GM21528 (cell line): ENCODE measurements at regions not wholly inside any gene's neighbourhood (a gene's known extent, or its start where the extent isn't known, plus 50 kb on each side); places are given as distances from the start of the nearest gene placed in this dataset.

Source experiments
- ATAC-seq: cut with Tn5 transposase; IDR thresholded peaks from one replicate; pipeline ENCODE4 v1.9.1; 2021; ENCODE audit warnings: mild to moderate bottlenecking, moderate library complexity; ENCODE audit not compliant: unreplicated experiment, low FRiP score

DNA sequence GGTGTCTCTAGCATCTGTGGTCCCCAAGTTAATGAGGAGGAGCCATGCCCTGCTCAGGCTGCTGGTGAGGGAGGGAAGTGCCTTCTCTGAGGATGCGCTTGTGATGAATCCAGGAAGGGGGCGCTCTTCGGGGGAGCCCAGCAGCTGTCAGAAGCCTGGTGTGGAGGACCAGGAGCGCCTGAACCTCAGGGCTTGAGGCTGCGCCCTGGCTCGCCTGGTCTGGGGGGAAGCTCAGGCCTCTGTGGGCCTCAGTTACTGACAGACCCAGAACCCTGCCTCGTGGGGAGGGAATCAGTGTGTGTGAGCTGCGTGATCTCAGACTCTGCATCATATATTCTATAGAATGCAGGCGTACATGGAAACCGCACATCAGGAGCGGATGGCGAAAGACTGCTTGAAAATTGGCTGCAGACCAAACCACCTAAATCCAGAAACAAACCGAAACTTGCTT, 126.1 kb downstream of the SEC14L1 start:
- no peak for ATAC-seq

DNA sequence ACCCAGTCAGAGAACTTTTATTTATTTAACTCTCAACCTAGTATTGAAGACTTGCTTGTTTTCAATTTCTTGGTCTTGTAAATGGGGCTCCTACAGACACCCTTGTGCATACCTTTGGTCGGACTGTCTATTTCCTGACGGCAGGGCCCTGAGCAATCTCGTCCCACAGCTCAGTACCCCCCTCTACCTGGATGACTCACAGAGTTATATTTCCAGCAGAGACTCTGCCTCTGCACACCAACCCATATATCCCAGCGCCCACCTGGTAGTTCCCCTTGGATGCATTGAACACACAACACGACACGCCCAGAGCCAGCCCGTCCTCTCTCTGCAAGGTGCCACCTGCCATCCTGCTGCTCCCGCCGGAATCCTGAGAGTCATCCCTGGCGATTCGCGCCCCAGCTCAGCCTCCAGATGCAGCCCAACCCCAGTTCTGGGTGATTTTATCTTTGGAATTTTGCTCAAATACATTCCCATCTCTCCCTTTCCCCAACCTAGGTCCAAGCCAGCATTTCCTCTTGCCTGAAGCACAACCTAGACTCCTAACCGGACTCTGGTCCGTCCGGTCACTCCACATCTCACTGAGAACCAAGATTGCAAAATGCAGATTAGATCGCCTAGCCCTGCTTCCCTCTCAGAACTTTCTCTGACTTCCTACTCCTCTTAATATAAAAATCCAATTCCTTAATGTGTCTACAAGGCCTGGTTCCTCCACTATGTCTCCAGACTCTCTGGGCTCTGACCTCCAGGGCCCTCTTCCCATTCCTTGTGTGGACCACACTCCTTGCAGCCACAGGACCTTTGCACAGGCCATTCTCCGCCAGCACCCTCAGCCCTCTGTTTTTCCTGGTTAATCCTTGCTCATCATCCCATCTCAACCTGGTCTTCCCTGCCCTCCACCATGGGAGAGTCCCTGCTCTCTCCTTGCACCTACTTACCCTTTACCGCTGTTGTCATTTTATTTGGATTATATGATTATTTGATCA, 129.2 kb downstream of the SEC14L1 start:
- no peak for ATAC-seq

DNA sequence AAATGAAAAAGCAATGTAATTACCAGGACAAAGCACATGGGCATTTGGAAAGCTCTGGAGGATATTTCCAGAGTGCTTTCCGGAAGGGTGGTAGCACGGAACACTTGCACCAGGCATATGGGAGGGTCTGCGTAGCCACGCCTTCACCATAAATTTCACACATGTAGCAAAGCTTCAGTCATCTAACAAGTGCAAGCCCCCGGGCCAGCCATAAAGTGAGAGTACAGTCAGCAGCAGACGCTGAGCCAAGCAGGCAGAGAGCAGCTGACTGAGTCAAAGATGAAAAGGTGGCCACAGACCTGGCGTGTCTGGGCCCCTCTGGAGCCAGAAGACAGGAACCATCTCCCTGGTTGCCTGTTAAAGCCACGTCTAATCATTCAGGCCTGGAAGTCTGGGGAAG, 130.6 kb downstream of the SEC14L1 start:
- ATAC-seq: no peak

DNA sequence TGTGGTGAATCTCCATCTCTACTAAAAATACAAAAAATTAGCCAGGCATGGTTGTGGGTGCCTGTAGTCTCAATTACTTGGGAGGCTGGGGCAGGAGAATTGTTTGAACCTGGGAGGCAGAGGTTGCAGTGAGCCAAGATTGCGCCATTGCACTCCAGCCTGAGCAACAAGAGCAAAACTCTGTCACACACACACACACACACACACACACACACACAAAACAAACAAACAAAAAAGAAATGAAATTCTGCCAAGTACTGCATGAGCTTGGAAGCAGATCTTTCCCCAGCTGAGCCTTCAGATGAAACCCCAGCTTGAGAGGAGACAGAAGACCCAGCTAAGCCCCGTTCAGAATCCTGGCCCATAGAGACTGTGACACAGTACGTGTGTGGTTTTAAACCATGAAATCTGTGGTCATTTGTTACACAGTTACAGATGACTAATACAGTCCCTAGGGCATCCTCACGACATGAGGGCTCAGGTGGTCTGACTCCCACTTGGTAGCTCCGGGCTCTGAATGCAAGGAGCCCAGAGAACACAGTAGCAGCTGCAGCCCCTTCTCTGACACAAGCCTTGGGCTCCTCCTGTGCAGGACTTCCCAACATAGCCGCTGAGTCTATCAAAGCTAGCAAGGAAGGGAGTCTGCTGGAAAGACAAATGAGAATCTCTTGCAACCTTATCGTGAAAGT, 132.8 kb downstream of the SEC14L1 start:
- ATAC-seq: no peak

DNA sequence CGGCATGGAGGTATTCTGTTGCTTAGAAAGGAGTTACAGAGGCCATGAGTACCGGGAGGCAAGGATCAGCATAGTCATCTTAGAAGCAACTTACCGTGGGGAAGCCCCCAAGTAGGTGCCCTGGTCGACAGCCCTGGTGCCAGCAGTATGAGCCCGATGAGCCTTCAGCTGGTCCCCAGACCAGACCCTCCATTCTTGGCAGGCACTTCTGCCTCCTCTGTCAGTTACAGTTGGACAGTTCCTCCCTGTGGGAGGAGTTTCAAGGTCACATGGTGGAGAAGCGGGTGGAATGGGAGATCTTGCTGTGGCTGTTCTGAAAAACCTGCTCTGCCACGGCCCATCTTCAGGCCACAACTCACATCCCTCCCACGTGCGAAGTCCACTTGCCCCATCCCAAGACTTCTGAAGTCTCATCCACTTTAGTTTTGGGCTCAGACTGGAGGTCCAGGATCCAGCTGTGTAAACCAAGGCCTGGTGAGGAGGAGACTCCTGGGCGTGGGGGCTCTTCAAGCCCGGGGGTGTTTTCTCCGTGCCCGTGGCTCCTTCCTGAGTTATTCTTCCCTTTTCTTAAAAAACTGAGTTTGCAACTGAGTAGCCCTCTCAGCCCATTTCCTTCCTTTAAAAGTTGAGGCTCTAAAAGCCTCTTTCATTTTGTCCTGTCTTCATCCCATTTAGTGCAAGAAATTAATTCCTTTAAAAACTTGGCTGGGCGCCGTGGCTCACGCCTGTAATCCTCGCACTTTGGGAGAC, 133.5 kb downstream of the SEC14L1 start:
- no peak for ATAC-seq

DNA sequence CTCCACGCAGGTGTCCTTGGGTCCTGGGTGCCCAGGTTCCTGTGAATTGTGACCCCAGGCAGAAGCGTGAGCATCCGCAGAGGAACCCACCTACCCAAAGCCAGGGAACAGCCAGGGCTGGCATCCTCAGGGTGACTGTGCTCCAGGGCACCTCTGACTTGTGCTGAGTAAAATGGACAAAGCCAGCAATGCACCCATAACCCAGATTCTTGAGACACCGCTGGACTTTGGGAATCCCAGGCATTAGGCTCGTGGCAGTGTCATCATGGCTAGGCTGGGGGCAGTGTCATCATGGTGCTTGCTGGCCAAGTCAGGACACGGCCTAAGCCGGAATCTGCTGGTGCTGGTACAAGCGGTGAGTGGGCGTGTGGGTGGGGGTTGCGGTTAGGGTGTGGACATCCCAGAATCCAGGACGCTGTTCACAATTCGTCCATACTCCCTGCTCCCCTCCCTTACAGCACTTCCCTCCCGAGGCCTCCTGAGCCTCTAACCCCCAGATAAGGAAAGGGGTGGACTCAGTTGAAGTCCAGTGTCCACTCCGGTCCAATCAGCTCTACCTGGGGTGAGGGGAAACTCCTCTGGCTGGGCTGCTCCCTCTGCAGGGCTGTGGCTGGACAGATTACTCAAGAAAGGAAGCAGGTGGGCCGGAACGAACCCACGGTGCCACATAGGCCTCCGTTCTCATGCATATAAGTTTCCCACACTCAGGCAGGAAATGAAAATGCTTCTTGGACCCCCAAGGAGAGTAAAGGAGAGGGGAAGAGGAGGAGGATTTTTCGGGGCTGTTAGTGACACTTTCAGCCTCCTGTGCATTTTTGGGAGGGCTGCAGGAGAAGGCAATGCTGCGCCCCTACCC, 138.9 kb downstream of the SEC14L1 start:
- no peak for ATAC-seq

DNA sequence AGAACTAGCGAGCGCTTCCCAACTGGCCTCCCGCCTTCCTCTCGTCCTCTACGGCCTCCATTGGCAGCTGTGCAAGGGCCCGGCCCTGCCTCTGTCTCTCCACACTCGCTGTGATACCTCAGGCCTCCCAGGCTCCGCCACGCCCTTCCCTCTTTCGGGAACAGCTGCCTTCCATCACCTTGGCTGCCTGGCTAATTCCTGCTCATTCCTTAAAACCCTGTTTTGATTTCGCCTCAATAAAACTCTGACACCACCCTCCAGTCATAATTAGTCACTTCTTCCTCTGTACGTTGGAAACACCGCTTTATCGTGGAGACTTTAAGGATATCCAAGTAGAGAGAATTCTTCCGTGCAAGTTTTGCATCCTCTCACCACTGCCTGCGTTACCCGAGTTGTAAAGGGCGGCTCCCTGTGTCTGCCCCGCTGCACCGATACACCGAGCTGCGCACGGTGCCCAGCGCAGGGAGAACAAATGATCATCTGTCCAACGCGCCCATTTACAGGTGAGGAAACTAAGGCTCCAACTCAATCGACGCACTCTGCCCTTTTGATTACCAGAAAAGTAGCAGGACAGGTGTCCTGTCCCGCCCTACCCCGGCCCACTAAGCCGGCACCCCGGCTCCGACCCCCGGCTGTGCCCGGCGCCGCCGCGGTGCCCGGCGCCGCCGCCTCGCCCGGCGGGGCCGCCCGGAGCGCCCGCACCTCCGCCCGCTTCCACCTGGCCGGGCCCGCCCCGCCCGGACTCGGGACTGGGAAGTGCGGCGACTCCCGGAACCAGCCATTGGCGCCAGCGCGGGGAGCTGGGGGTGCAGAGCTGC, 139.7 kb downstream of the SEC14L1 start:
- peak; percentile 2 for ATAC-seq

DNA sequence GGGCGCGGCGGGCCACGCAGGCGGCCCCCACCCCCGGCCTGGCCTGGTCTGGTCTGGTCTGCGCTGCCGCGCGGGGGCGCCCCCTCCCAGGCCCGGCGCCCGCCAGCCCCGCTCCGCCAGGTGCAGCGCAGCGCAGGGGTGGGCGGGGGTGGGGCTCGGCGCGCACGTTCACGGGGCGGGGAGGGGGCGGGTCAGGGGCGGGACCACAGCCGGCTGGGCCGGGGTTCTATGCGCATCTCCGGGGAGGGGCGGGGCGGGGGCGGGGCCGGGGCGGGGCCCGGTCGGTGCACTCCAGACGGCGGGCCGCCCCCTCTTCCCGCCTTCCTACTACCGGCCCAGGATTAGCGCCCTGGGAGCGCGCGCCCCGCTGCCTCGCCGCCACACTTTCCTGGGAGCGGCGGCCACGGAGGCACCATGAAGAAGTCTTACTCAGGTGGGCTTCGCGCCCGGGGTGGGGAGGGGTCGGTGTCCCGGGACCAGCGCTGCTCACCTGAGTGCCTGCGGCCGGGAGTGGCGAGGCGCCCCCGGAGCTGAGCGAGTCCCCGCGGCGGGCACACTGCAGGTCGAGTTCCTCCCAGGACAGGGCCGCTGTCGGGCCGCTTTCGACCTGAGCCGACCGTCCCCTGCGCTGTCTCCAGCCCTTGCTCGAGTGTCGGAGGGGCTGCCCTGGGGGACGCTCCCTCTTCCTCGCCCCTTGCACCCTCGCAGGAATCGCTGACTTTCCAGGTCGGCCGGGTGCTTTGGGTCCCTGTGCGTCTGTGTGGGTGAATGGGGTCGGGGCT, 140.5 kb downstream of the SEC14L1 start:
- ATAC-seq: peak; percentile 72

DNA sequence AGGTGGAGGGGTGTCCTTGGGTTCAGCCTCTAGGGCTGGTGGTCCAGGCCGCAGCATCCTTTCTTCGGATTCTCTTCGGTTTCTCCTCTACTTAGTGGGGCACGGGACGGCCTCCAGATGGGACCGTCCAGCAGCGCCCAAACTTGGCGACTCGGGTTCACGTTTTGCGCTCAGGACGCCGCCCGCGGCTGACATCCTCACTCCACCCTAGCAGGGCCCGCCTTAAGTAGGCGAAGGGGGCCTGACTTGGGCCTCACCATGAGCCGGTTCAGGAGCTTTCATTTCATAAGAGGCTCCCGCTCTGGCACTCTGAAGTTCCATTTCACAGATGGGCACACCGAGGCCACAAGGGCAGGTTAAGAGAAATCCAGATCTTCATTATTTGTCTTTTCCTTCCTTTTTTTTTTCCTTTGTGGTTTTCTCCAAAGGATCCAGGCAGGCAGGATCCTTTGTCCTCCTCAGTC, 141.2 kb downstream of the SEC14L1 start:
- no peak for ATAC-seq

DNA sequence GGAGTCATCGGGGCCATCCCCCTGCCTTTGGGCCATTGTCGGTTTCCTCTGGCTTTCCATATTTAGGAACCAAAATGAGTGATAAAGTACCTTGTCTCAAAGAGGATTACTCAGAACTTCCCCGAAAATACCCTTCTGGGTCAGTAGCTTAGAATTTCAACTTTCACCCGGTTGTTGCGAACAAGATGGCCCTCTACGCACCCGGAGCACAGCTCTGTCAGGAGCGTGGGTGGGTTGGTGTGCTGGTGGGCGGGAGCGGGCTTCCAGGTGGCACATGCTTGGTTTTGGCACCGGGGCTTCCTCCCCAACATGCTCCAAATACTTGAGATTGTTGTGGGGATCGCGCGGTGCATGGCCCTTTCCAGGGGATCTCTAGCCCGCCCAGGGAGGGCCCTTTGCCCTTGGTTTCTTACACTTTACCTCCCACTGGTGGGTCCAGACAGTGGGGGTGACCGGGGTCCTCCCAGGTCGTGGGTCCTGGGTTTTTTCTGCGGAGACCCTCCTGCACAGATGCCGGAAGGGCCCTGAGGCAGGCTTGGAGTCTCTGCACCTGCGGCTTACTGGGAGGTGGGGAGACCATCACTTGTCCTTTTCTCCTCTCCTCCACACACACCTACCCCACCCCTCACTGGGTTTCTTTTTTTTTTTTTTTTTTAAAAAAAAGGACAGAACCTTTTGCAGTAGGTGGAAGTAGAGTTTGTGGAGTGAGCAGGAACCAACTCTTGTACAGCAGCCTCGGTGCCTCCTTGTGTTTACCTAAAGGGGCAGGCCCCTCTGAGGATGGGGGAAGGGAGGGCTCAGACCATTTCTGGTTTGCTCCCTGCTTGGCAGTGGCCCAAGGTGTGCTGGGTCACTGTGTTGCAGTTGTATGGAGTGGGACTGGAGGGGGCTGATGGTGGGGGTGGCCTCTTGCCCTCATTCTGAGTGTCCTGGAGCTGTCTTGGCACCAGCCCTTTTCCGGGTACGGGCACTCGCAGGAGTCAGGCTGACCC, 142.1 kb downstream of the SEC14L1 start:
- ATAC-seq: no peak

DNA sequence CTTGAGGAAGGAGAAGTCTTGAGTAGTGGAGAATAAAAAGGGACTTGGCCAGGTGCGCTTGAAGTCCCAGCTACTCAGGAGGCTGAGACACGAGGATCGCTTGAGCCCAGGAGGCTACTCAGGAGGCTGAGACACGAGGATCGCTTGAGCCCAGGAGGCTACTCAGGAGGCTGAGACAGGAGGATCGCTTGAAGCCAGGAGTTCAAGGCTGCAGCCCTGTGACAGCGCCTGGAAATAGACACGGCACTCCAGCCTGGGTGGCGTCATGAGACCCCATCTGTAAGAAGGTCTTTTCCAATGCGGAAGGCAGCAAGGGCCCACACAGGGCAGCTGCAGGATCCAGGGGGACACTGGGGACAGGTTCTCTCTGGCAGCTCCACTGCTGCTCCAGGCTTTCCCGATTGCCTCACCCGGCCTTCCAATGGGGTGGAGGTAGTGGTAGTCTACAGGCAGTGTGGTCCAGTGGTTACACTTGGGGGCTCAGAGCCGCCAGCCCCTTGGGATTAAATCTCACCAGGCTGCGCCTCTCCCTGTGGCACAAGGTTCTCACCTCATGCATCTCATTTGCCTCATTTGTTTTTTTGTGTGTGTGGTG, 143.4 kb downstream of the SEC14L1 start:
- no peak for ATAC-seq

DNA sequence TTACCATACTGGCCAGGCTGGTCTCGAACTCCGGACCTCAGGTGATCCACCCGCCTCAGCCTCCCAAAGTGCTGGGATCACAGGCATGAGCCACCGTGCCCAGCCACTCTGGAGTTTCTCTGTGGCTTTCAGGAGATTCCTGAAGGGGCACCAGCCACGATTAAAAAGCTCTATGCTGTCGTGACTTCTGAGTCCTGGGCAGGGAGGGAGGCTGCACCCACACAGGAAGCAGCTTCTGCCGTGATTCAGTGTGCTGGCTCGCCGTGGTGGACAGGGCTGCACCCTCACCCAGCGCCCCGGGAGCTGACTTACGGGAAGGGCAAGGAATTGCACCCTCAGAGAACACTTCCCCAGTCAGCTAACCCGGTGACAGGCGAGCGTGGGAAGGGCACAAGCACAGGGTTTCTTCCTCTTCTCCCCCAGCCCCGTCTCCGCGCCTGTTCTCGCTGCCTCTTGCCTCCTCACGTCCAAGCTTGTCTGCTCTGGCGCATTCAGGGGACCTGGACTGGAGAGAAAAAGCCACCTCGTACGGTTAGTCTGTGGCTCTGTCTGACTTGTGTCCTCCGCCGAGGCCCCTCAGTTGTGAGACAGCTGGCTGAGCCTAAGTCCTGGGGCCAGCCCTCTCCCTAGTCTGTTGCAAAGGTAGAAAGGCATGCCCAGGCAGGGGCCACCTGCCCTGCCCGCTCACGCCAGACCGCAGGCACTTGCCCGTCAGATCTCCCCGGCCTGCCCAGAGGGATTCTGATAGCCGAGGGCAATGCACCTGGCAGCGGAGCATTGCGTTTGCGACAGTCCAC, 145.0 kb downstream of the SEC14L1 start:
- ATAC-seq: no peak

DNA sequence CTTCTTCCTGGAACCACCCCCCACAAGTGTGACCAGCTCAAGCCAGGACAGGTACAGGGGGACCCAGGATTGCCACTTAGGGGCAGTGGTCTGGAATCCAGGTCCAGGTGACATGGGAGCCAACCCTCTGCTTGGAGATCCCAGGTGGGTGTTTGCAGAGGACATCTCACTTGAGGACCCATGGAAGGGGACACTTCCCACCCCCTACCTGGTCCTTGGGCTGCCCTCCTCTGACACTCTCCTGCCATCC, 145.5 kb downstream of the SEC14L1 start:
- ATAC-seq: no peak

DNA sequence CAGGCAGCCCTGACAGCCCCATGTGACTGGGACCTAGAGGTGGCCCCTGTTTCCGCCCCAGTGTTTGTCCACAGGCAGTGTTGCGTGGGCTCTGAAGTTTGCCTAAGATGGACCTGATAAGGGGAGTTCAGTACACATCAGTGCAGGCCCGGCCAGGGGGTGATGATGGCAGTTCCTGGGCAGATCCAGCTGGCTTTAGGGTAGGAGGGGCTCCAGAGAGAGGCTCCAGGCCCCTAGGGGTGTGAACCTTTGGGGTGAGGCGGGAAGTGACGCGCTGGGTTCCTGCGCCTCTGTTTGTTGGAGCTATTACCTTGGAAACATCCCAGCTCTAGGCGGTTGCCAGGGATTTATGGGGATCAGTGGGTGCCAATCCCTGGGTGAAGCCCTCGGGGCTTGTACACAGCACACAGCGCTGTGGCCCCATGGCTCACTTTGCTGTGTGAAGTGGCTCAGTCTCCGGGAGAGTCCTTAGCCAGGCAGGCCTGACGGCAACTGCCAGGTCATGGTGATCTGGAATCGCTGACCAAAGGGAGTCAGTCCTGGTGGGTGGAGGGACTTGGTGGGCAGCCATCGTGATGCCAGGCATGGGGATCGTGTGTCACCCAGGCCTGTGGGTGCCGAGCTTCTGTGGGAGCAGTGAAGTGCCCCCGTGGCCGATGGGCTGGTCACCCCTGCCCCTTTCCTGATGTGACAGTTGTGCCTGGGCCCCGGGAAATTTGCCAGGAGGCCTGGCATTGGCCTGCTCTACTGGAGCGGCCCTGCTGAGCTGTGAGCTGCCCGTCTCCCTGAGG, 146.1 kb downstream of the SEC14L1 start:
- no peak for ATAC-seq

DNA sequence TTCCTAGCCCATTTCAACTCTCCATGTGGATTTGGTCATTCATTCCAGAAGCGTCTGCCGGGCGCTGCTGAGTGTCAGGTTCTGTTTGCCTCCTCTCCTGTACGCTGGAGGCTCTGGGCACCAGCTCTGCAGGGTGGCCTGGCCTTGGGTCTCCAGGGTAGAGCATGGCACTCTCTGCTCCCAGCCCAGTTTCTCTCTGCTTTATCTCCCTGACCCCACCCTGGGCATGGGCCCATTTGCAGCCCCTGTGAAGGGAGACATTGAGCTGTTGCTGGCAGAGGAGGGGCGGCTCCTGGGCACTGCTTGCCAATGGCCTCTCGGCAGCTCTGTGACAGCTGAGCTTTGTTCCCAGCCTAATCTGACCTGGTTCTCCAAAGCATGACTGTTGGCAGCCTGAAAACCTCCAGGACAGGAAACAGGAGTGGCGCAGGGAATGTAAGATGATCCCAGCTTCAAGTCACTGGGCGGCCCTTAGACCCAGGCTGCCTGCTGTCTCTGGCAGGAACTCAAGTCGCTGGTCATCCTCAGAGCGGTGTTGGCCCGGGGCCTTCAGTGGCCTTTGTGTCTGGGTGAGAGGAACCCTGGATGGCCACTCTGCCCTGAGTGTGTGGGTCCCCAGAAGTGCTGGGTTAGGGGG, 146.8 kb downstream of the SEC14L1 start:
- no peak for ATAC-seq
